MCF 10A (cell line): ENCODE measurements at regions not wholly inside any gene's neighbourhood (a gene's known extent, or its start where the extent isn't known, plus 50 kb on each side); places are given as distances from the start of the nearest gene placed in this dataset.
"Not testable (repeated sequence)": the region's sequence is repeated elsewhere in the genome, so short reads cannot be mapped to it uniquely, and the experiment has no call there.

Experiments used
- BruUV-seq: library from RNA; stranded (reverse); fragments of 400-500 nt; replicated peaks from 2 replicates; lab custom pipeline; 2021; lab: Mats Ljungman, UMichigan
- CTCF ChIA-PET: fragments of 300-600 bp; sonication (Branson Sonifier 250); formaldehyde crosslinking; extraction: SDS; loops from one replicate; lab custom pipeline; 2021; ENCODE audit warnings: antibody characterized with exemption, inconsistent platforms; lab: Yijun Ruan, JAX
- POLR2A ChIA-PET: fragments of 300-600, 350-650 bp; sonication (Branson Sonifier 250); formaldehyde crosslinking; extraction: SDS; loops from one replicate; lab custom pipeline; 2020; ENCODE audit warnings: antibody characterized with exemption, inconsistent platforms; lab: Yijun Ruan, JAX
- DNase-seq: peaks from one replicate; pipeline ENCODE4 v3.0.0-alpha.2; 2018; ENCODE audit not compliant: unreplicated experiment
- H3K27ac Mint-ChIP-seq: one replicate; pipeline ENCODE4 v1.8.0; 2022; ENCODE audit warnings: mild to moderate bottlenecking, low read depth, mixed read lengths; ENCODE audit not compliant: unreplicated experiment
- H3K27me3 Mint-ChIP-seq: one replicate; pipeline ENCODE4 v1.8.0; 2022; ENCODE audit warnings: mixed read lengths; ENCODE audit not compliant: insufficient read depth, unreplicated experiment
- H3K36me3 Mint-ChIP-seq: one replicate; pipeline ENCODE4 v1.8.0; 2022; ENCODE audit warnings: mild to moderate bottlenecking, moderate library complexity, mixed read lengths; ENCODE audit not compliant: insufficient read depth, unreplicated experiment
- H3K4me1 Mint-ChIP-seq: one replicate; pipeline ENCODE4 v1.8.0; 2022; ENCODE audit warnings: mixed read lengths; ENCODE audit not compliant: insufficient read depth, unreplicated experiment
- H3K4me3 Mint-ChIP-seq: one replicate; pipeline ENCODE4 v1.8.0; 2022; ENCODE audit warnings: mild to moderate bottlenecking, moderate library complexity, mixed read lengths; ENCODE audit not compliant: unreplicated experiment
- H3K9me3 Mint-ChIP-seq: one replicate; pipeline ENCODE4 v1.8.0; 2022; ENCODE audit warnings: mixed read lengths; ENCODE audit not compliant: unreplicated experiment
- intact Hi-C: fragments of 100-400 bp; cut with micrococcal nuclease; formaldehyde crosslinking; loops from 2 replicates; pipeline ENCODE4 v1.14.1; 2022
- TF ChIP-seq, protein P1 (sequence below): fragments of 200-600 bp; IDR thresholded peaks from one replicate; pipeline ENCODE4 v1.8.0; 2022; ENCODE audit warnings: antibody characterized with exemption, mild to moderate bottlenecking; ENCODE audit not compliant: unreplicated experiment

DNA sequence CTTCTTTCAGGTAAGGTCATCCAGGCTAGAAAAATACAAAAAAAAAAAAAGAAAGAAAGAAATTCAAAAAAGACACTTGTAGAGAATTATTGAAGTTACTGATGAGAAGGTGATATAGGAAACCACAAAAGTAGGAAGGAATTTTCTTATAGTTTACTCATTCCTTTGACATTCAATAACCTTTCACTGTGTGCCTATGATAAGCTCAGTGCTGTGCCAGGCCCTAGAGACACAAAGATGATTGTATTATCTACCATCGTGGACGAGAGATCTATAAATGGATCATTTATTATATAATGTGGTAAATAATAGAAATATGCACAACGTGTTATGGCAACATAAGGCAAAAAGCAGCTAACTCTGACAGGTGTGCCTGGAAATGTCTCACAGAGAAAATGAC, 109.6 kb upstream of the NGF start:
- H3K4me1 Mint-ChIP-seq = no peaks in the 10 kb centered on the region
- H3K4me3 Mint-ChIP-seq = no peak overlapping the region
- H3K27ac Mint-ChIP-seq = no peak overlapping the region
- intact Hi-C loops = no loop called here
- no TSS peak for BruUV-seq
- POLR2A ChIA-PET = no interaction called here
- DNase-seq = no peak
- TF ChIP-seq, protein P1, sequence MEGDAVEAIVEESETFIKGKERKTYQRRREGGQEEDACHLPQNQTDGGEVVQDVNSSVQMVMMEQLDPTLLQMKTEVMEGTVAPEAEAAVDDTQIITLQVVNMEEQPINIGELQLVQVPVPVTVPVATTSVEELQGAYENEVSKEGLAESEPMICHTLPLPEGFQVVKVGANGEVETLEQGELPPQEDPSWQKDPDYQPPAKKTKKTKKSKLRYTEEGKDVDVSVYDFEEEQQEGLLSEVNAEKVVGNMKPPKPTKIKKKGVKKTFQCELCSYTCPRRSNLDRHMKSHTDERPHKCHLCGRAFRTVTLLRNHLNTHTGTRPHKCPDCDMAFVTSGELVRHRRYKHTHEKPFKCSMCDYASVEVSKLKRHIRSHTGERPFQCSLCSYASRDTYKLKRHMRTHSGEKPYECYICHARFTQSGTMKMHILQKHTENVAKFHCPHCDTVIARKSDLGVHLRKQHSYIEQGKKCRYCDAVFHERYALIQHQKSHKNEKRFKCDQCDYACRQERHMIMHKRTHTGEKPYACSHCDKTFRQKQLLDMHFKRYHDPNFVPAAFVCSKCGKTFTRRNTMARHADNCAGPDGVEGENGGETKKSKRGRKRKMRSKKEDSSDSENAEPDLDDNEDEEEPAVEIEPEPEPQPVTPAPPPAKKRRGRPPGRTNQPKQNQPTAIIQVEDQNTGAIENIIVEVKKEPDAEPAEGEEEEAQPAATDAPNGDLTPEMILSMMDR = no peak
- peaks cover 4% of the 10 kb centered on the region for H3K36me3 Mint-ChIP-seq
- no peaks in the 10 kb centered on the region for H3K27me3 Mint-ChIP-seq
- no peaks in the 10 kb centered on the region for H3K9me3 Mint-ChIP-seq
- CTCF ChIA-PET = interaction anchor here (0.7 to 1.1 kb wide), 2 partner anchors 18 to 85 kb away, joined by 3 to 5 read pairs; no protein-coding TSS in a partner anchor

DNA sequence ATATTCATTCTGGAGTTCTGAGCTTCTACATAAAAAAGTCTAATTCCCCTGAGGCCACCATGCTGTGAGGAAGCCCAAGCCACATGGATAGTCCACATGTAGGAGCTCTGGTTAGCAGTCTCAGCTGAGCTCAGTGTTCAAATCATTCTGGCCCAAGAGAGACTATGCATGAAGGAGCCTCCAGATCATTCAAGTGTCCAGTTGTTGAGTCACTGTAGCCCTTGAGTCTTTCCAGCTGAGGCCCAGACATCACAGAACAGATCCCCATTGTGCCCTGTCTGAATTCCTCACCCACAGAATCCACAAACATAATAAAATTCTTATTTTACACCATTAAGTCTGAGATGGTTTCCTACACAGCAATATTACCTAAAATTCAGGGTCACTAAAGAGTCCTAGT, 107.0 kb upstream of the NGF start:
- intact Hi-C loops = no loop called here
- ChIA-PET POLR2A (interaction anchor here (1.0 kb wide), 1 partner anchor 12 kb away, joined by 3 read pairs; no protein-coding TSS in a partner anchor), CTCF (no interaction called here)
- Mint-ChIP-seq H3K27me3 (no peaks in the 10 kb centered on the region), H3K27ac (no peak overlapping the region), H3K36me3 (peaks cover under 1% of the 10 kb centered on the region), H3K9me3 (no peaks in the 10 kb centered on the region), H3K4me1 (no peaks in the 10 kb centered on the region), H3K4me3 (no peak overlapping the region)
- no peak for DNase-seq
- TF ChIP-seq, protein P1 = no peak
- no TSS peak for BruUV-seq

DNA sequence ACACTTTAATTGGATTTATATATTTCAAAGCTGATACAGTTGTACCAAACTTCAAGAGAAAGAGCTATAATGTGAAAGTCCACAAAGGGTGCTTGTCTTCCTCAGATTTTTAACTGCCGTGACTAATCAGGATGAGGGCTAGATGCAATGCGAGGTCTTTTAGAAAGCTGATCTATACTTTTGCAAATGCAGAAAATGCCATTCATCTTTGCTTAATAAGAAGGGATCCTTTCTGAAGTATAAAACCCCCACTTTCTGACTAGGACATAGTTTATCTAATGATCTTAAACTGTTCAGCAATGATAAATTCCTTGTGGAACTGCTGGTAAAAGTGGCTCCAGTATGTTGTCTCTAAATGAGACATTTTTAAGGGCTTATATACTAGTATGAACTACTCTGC, 102.7 kb upstream of the NGF start:
- TF ChIP-seq, protein P1 = no peak
- no peak overlapping the region for H3K4me3 Mint-ChIP-seq
- H3K27me3 Mint-ChIP-seq = no peaks in the 10 kb centered on the region
- H3K36me3 Mint-ChIP-seq = no peaks in the 10 kb centered on the region
- intact Hi-C loops = no loop called here
- ChIA-PET POLR2A (interaction anchor here (0.6 to 1.3 kb wide), 4 partner anchors 10 to 291 kb away, joined by 3 to 4 read pairs (median 4); no protein-coding TSS in a partner anchor), CTCF (interaction anchor here (0.6 to 0.7 kb wide), 2 partner anchors 39 to 1006 kb away, joined by 3 to 4 read pairs; no protein-coding TSS in a partner anchor)
- H3K27ac Mint-ChIP-seq = no peak overlapping the region
- H3K9me3 Mint-ChIP-seq = no peaks in the 10 kb centered on the region
- H3K4me1 Mint-ChIP-seq = no peaks in the 10 kb centered on the region
- no peak for DNase-seq
- BruUV-seq = no TSS peak

DNA sequence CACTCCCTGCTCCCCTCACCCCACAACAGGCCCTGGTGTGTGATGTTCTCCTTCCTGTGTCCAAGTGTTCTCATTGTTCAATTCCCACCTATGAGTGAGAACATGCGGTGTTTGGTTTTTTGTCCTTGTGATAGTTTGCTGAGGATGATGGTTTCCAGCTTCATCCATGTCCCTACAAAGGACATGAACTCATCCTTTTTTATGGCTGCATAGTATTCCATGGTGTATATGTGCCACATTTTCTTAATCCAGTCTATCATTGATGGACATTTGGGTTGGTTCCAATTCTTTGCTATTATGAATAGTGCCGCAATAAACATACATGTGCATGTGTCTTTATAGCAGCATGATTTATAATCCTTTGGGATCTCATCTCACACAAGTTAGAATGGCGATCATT, 101.5 kb upstream of the NGF start:
- H3K27ac Mint-ChIP-seq, H3K9me3 Mint-ChIP-seq, H3K4me3 Mint-ChIP-seq, BruUV-seq, CTCF ChIA-PET, DNase-seq, intact Hi-C loops, H3K27me3 Mint-ChIP-seq, H3K36me3 Mint-ChIP-seq, POLR2A ChIA-PET, H3K4me1 Mint-ChIP-seq: not testable (repeated sequence)
